Amniotic epithelial cell (primary cell): ENCODE measurements at regions not wholly inside any gene's neighbourhood (a gene's known extent, or its start where the extent isn't known, plus 50 kb on each side); places are given as distances from the start of the nearest gene placed in this dataset.
A peak's percentile ranks its signal among the peaks of the same experiment; 100 is the strongest.

Experiments used
- DNase-seq: peaks from one replicate; pipeline ENCODE4 v3.0.0-alpha.2; 2010; ENCODE audit warnings: low read depth

DNA sequence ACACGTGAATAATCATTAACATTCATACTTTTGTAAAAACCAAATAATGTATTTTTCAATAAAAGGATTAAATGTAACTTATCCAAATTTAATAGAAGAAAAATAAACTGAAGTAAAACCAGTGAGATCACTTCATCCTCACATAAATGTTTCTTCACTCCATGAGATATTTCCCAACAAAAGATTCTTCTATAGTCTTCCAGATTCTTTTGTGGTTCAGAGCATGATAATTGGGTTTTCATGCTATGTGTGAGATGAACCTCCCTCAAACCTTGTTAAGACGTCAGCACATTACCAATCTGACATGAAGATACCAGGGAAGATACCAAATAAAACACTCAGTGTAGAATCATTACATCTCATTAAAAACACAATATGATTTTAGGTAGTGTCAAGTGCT is 62.9 kb upstream of the OXGR1 start:
- peak; percentile 88 for DNase-seq

DNA sequence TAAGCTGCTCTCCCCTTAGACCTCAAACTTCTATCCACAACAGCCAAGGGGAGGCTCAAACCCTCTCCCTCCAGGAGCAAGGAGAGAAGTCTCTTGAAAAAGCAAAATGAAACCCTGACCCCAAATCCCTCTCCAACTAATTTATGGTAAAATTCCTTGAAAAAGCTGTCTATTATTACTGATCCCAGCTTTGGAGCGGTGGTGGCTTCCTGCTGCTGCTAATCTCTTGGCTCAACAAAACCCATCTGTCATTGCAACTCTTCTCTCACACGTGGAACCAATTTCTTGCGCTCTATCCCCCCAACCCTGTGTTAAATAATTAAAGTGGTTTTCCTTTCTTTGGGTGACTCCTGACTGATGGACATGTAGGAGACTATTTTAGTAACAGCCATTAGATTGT is 64.1 kb upstream of the OXGR1 start:
- no peak for DNase-seq

- DNase-seq, result no peak
Observed at GRCh38 chr13:97058926-97059325, 64.7 kb upstream of the OXGR1 start.

GRCh38 chr13:97067017-97067895 is 73.0 kb upstream of the OXGR1 start:
- DNase-seq, result peak; percentile 24

DNA sequence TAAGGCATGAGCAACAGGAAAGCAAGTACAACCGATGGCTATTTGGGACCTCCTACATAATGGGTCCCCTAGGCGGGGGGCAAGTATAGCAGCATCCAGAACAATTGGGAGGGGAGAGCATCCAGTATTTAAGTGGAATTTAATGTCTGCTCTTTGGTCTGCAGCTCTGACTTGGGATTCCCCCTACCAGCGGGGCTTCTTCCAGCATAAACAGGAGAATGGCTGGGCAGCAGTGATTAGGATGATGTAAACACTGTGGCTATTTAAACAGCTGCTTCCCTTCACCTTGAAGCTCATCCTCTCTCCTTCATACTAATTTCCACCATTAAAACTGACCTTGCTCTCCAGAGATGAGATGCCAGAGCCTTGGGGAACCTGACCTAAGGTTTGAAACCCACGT is 73.9 kb upstream of the OXGR1 start:
- no peak for DNase-seq

GRCh38 chr13:97069050-97069815 is 75.0 kb upstream of the OXGR1 start:
- DNase-seq, result no peak

GRCh38 chr13:97072297-97072696 is 78.0 kb upstream of the OXGR1 start:
- DNase-seq, result no peak

DNA sequence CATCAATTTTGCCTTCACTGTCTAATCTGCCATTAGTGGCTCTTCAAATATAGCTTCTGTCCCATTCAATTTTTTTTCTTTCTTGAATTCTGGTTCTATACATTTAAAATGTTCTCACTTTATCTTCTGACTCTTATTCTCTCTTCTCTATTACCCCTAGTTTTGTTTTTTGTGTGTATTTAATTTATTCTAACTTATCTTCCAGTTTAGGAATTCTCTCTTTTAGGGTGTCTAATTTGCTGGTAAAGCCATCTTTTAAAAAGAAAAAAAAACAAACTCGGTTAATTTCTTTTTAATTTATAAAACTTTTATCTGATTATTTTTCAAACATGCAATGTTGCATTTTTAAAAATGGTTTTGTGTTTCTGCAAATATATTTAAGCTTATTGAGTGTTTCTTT is 80.3 kb upstream of the OXGR1 start:
- DNase-seq, result no peak

DNA sequence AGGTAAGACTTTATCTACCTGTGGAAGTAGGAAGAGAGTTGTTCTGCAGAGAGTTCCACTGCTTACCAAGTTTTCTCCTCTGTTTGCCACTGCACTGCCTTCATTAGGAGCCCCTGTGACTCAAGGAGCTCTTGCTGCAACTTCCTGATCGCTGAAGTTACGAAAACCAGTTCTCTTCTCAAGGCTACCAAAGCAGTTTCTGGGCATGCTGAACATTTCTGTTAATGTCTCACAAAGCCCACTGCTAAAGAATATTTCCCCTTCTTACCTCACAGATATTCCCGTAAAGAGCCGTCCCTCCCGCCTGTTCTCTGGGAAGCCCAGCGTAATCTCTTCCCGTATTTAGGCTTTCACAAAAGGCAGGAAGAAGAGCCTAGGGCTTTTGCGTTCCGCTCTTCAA is 82.6 kb upstream of the OXGR1 start:
- DNase-seq, result peak; percentile 98

DNA sequence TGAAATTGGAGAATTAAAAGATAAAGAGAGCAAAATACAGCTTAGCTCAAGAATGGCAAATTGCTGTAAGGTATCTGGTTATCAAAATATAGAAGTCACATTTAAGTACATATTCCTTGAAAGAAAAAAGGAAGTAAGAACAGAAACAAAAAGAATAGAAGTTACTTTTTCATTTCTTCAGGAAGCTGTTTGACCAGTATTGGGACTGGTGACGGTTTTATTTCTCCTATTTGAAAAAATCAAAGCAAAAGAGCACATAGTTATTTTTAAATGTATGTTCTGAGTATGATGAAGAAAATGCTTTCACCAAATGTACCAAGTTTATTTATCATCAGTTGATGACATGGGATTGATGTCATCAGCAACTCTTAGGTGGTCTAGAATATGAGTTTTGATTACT is 83.1 kb upstream of the OXGR1 start:
- peak; percentile 33 for DNase-seq

GRCh38 chr13:97079726-97080125 is 85.5 kb upstream of the OXGR1 start:
- DNase-seq, result peak; percentile 67

- DNase-seq, result no peak
Observed at GRCh38 chr13:97082461-97083207, 88.4 kb upstream of the OXGR1 start.

DNA sequence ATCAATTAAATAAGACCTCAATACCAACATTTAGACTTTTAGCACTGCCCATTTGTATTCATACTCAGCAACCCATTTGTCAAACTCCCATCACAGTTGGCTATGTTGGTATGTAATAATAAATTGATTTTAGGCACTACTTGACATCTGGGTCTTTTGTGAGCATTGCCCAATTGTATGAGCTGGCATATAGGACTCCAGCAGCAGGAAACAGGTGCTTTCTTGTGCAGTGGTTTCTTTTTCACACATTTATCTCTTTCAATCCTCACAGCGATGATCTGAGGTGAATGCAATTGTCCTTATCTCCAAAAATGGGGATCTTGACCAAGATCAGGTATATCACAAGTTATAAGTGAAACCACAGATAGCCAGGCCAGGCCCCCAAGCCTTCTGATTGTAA is 96.9 kb upstream of the OXGR1 start:
- no peak for DNase-seq

- no peak for DNase-seq
Observed at GRCh38 chr13:97100821-97101220, 106.5 kb upstream of the OXGR1 start.

DNA sequence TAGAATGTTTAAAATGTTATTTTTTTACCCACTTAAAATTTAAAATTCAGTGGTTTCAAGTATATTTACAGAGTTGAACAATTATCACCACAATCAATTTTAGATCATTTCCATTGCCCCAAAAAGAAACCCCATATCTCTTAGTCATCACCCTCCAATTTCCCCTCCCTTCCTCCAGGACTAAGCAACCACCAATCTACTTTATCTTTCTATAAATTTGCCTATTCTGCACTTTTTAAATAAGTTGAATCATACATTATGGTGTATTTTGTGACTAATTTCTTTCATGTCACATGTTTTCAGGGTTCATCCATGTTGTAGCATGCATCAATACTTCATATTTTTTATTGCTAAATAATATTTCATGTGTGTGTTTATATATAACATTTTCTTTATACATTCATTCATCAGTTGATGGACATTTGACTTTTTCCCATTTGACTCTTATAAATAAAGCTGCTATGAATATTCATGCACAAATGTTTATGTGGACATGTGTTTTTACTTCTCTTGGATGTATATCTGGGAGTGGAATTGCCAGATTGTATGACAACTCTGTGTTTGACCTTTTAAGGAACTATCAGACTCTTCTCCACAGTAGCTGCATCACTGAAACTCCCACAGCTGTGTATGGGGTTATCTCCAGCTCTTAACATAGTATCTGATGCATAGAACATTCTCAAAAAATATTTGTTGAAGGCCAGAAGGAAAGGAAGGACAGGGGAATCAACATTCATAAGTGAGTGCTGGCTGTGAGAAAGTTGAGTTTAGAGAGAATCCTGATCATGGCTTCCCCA is 107.8 kb upstream of the OXGR1 start:
- DNase-seq, result no peak

DNA sequence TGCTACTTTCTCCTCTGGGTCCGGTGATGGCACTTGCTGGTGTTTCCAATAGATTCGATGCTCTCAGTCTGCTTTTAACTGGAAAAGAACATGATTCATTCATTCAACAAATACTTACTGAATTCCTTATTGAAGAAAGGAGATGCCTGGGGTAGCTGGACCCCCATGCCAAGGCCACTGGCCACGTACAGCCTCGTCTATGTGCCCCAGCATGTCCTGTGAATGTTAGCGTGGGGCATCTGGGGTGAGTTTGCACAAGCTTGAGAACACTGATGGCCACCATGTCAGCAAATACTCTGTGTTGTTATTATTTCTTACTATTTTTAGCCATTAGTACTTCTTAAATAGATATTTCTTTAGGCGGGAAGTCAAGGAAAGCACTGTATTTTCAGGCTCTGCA is 112.0 kb upstream of the OXGR1 start:
- DNase-seq, result no peak

DNA sequence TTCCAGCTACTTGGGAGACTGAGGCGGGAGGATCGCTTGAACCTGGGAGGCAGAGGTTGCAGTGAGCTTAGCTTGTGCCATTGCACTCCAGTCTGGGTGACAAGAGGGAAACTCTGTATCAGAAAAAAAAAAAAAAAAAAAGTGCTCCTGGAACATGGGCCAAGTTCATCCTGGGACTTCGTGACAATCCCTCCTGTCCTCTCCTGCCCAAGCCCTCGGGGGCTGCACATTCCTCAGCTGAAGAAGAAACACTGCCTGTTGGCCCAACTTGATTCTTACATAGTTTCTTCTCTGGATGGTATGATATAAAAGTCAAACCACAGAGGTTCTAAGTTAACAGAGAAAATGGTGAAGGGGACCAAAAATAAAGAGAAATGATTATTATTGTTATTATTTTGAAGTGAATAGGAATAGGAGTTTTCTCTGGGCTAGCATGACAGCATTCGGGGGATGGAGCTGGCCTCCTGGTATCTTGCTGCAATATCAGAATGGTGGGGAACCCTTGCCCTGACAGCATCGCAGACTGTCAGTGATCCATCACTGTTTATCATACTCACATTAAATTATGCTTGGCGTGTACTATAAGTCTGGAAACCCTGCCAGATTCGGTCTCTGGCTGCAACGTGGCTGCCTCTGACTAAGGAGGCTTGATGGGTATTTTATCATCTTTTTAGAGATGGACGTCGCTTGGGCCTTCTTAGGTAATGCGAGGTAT is 113.7 kb upstream of the OXGR1 start:
- peak; percentile 75 for DNase-seq

GRCh38 chr13:97108530-97108900 is 113.6 kb upstream of the MBNL2 start:
- peak; percentile 79 for DNase-seq

GRCh38 chr13:97109256-97109655 is 112.9 kb upstream of the MBNL2 start:
- peak; percentile 42 for DNase-seq

DNA sequence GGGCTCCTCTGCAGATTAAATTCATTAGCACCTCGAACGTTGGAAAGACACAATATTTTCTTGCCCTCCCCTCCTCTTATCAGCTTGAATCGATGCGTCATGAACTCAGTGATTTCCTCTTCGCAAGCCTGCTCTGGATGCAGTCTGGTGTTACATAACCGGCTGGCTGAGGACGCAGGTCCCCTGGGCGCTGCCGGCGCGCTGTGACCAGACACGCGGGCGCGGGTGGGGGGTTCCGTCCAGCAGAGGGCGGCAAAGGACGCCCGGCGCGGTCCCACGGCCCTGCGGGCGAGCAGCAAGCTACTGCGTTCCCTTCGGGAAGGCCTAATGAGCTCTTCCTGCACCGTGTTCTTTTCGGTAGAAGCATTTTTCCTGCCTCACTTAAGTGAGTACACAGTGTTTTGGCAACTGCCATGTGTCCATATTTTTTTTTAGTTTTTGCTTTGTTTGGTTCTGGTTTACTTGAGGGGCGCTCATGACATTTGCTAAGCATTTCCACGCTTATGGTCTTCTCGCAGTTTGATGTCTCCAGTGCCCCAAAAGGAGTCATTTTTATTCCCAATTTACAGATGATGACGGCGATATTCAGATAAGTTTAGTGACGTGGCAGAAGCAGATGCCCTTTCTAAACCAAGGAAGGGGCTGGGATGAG is 112.2 kb upstream of the MBNL2 start:
- DNase-seq, result peak; percentile 86

GRCh38 chr13:97110936-97111335 is 111.2 kb upstream of the MBNL2 start:
- DNase-seq, result no peak
